ENCODE measurements at regions not wholly inside any gene's neighbourhood (a gene's known extent, or its start where the extent isn't known, plus 50 kb on each side); places are given as distances from the start of the nearest gene placed in this dataset.

GRCh38 chr2:128559533-128560515 lies 241.2 kb upstream of the HS6ST1 start:
- DNase-seq, result no peak

GRCh38 chr2:128560718-128561117 lies 242.1 kb upstream of the HS6ST1 start:
- DNase-seq, result no peak

GRCh38 chr2:128562471-128563347 lies 244.0 kb upstream of the HS6ST1 start:
- peak; percentile 60 for DNase-seq

GRCh38 chr2:128563348-128563687 lies 244.7 kb upstream of the HS6ST1 start:
- peak; percentile 94 for DNase-seq

GRCh38 chr2:128564131-128564530 lies 245.5 kb upstream of the HS6ST1 start:
- no peak for DNase-seq

GRCh38 chr2:128564551-128564950 lies 245.9 kb upstream of the HS6ST1 start:
- no peak for DNase-seq

- DNase-seq, result no peak
These were observed 246.8 kb upstream of the HS6ST1 start for GRCh38 chr2:128565441-128565840.

- DNase-seq, result no peak
These were observed 248.0 kb upstream of the HS6ST1 start for GRCh38 chr2:128566671-128567070.

- DNase-seq, result no peak
These were observed 249.4 kb upstream of the HS6ST1 start for GRCh38 chr2:128568106-128568505.

GRCh38 chr2:128573116-128573515 lies 254.4 kb upstream of the HS6ST1 start:
- no peak for DNase-seq

GRCh38 chr2:128573531-128573930 lies 254.9 kb upstream of the HS6ST1 start:
- no peak for DNase-seq

- no peak for DNase-seq
These were observed 258.7 kb upstream of the HS6ST1 start for GRCh38 chr2:128577141-128577930.

GRCh38 chr2:128578406-128579390 lies 260.0 kb upstream of the HS6ST1 start:
- DNase-seq, result no peak

- DNase-seq, result no peak
These were observed 261.2 kb upstream of the HS6ST1 start for GRCh38 chr2:128579825-128580224.

- DNase-seq, result no peak
These were observed 262.6 kb upstream of the HS6ST1 start for GRCh38 chr2:128580988-128581848.

GRCh38 chr2:128581849-128582244 lies 263.2 kb upstream of the HS6ST1 start:
- DNase-seq, result no peak

- DNase-seq, result peak; percentile 49
These were observed 265.7 kb upstream of the HS6ST1 start for GRCh38 chr2:128584296-128584890.

- peak; percentile 72 for DNase-seq
These were observed 267.0 kb upstream of the HS6ST1 start for GRCh38 chr2:128585706-128586105.

- DNase-seq, result no peak
These were observed 271.0 kb upstream of the HS6ST1 start for GRCh38 chr2:128589681-128590080.

All from EL (cell line).